ENCODE measurements at regions not wholly inside any gene's neighbourhood (a gene's known extent, or its start where the extent isn't known, plus 50 kb on each side); places are given as distances from the start of the nearest gene placed in this dataset.

DNA sequence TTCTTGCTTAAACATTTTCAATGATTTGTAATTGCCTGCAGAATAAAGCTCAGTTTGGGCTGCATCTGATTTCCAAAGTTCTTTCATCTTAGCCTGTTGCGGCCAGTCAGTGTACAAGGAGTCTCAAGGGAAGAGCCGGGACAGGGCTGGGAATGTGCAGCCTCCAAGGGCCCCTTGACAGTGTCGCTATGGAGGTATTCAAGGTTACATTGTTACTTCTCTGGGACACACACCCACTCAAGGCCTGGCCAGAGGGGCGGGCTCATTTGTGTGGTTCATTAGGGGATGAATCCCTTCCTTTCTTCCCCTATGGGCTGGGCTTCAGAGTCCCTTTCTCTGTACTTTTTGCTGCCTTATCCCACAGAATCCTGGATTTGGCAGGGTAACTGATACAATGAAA lies 107.6 kb upstream of the CSF3R start:
- ATAC-seq: no peak
- TF ChIP-seq ZC3H10 (CRISPR knock-in tag; IDR thresholded peaks at IDR 0.05) (no peak), ZFP3 (CRISPR knock-in tag; IDR thresholded peaks at IDR 0.05) (no peak), RARB (CRISPR knock-in tag; IDR thresholded peaks at IDR 0.05) (no peak), PPARA (CRISPR knock-in tag; IDR thresholded peaks at IDR 0.05; ENCODE audit: borderline replicate concordance) (no peak), ZFP30 (CRISPR knock-in tag; IDR thresholded peaks at IDR 0.05) (no peak), OSR1 (CRISPR knock-in tag; IDR thresholded peaks at IDR 0.05) (no peak), GLIS3 (CRISPR knock-in tag; IDR thresholded peaks at IDR 0.05) (no peak), ISL1 (CRISPR knock-in tag; IDR thresholded peaks at IDR 0.05) (no peak), ARNTL (CRISPR knock-in tag; IDR thresholded peaks at IDR 0.05; ENCODE audit: borderline replicate concordance, low read depth) (no peak), BACH2 (CRISPR knock-in tag; IDR thresholded peaks at IDR 0.05; ENCODE audit: borderline replicate concordance) (no peak), SNAI2 (CRISPR knock-in tag; IDR thresholded peaks at IDR 0.05) (no peak), TOX (CRISPR knock-in tag; IDR thresholded peaks at IDR 0.05; ENCODE audit: borderline replicate concordance) (no peak)
- TF ChIP-seq, protein P1, sequence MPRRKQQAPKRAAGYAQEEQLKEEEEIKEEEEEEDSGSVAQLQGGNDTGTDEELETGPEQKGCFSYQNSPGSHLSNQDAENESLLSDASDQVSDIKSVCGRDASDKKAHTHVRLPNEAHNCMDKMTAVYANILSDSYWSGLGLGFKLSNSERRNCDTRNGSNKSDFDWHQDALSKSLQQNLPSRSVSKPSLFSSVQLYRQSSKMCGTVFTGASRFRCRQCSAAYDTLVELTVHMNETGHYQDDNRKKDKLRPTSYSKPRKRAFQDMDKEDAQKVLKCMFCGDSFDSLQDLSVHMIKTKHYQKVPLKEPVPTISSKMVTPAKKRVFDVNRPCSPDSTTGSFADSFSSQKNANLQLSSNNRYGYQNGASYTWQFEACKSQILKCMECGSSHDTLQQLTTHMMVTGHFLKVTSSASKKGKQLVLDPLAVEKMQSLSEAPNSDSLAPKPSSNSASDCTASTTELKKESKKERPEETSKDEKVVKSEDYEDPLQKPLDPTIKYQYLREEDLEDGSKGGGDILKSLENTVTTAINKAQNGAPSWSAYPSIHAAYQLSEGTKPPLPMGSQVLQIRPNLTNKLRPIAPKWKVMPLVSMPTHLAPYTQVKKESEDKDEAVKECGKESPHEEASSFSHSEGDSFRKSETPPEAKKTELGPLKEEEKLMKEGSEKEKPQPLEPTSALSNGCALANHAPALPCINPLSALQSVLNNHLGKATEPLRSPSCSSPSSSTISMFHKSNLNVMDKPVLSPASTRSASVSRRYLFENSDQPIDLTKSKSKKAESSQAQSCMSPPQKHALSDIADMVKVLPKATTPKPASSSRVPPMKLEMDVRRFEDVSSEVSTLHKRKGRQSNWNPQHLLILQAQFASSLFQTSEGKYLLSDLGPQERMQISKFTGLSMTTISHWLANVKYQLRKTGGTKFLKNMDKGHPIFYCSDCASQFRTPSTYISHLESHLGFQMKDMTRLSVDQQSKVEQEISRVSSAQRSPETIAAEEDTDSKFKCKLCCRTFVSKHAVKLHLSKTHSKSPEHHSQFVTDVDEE (CRISPR knock-in tag; IDR thresholded peaks at IDR 0.05): no peak
- TF ChIP-seq, protein P2, sequence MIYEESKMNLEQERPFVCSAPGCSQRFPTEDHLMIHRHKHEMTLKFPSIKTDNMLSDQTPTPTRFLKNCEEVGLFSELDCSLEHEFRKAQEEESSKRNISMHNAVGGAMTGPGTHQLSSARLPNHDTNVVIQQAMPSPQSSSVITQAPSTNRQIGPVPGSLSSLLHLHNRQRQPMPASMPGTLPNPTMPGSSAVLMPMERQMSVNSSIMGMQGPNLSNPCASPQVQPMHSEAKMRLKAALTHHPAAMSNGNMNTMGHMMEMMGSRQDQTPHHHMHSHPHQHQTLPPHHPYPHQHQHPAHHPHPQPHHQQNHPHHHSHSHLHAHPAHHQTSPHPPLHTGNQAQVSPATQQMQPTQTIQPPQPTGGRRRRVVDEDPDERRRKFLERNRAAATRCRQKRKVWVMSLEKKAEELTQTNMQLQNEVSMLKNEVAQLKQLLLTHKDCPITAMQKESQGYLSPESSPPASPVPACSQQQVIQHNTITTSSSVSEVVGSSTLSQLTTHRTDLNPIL (CRISPR knock-in tag; IDR thresholded peaks at IDR 0.05; ENCODE audit: low read depth): no peak

DNA sequence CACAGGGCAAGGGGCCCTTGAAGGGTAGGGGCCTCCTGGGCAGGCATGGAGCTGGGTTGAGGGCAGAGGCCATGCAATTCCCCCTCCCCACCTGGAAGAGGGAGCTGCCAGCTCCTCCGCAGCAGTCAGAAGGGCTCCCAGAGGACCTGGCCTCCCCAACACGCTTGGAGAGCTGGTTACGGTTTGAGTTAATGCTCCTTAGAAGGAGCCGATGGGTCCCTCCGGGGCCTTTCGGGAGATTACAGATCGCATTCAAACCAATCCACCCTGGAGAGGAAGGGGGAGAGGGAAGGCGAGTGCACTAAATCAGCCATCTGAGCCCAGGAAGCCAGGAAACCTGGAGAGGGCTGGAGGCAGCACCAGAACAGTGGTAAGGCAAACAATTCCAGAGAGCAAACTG lies 106.3 kb upstream of the CSF3R start:
- TF ChIP-seq, protein P3, sequence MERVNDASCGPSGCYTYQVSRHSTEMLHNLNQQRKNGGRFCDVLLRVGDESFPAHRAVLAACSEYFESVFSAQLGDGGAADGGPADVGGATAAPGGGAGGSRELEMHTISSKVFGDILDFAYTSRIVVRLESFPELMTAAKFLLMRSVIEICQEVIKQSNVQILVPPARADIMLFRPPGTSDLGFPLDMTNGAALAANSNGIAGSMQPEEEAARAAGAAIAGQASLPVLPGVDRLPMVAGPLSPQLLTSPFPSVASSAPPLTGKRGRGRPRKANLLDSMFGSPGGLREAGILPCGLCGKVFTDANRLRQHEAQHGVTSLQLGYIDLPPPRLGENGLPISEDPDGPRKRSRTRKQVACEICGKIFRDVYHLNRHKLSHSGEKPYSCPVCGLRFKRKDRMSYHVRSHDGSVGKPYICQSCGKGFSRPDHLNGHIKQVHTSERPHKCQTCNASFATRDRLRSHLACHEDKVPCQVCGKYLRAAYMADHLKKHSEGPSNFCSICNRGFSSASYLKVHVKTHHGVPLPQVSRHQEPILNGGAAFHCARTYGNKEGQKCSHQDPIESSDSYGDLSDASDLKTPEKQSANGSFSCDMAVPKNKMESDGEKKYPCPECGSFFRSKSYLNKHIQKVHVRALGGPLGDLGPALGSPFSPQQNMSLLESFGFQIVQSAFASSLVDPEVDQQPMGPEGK (CRISPR knock-in tag; IDR thresholded peaks at IDR 0.05; ENCODE audit: borderline replicate concordance): no peak
- TF ChIP-seq CSDC2 (CRISPR knock-in tag; IDR thresholded peaks at IDR 0.05): no peak
- no peak for TF ChIP-seq ZNF8 (CRISPR knock-in tag; IDR thresholded peaks at IDR 0.05)
- TF ChIP-seq RARB (CRISPR knock-in tag; IDR thresholded peaks at IDR 0.05): no peak
- no peak for TF ChIP-seq TCF4 (CRISPR knock-in tag; IDR thresholded peaks at IDR 0.05; ENCODE audit: borderline replicate concordance)
- TF ChIP-seq ZNF565 (CRISPR knock-in tag; conservative IDR thresholded peaks at IDR 0.05; ENCODE audit: low read depth): no peak
- no peak for TF ChIP-seq PPARA (CRISPR knock-in tag; IDR thresholded peaks at IDR 0.05; ENCODE audit: borderline replicate concordance)
- no peak for TF ChIP-seq BACH2 (CRISPR knock-in tag; IDR thresholded peaks at IDR 0.05; ENCODE audit: borderline replicate concordance)
- no peak for TF ChIP-seq ISL1 (CRISPR knock-in tag; IDR thresholded peaks at IDR 0.05)
- TF ChIP-seq, protein P2 (CRISPR knock-in tag; IDR thresholded peaks at IDR 0.05; ENCODE audit: low read depth): no peak

DNA sequence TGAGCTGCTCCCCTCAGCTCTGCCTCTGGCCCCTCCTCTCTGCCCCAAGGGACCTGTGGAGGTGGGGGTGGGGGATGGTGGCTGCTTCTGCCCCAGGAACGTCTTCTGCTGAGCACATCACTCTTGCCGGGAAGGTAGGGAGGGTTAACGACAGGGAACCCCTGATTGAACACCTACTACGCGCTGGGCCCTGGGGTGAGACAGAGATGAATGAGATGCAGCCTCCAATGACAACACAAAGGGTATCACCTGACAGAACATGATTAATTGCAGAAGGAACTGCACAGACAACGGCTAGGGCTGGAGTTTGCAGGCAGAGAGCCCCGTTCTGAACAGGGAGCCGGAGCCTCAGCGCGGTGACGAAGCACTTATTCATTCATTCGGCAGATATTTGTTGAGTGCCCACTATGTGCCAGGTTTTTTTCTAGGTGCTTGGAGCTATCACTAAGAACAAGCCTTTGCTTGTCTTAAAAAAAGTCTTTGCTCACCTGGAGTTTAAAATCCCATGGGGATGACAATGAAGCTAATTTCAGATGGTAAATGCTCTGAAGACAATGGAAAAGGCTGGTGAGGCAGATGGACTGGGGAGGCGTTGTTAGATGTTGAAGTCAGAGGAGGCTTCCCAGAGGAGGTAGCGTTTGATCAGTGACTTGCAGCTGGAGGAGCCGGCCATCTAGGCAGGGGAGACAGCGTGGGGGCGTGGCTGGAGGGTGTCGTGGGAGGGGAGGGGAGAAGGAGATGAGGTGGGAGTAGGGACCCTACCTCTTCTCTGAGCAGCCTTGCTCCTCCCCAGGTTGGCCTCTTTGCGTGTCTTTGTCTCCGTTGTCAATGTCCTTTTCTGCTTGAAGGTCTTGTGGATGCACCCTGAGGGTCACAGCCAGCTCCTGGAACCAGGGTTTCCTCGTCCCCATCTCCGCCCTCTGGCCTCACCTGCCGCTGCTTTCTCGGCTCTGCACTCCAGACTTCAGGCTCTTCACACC lies 103.1 kb upstream of the CSF3R start:
- no peak for ATAC-seq
- no peak for TF ChIP-seq ISL1 (CRISPR knock-in tag; IDR thresholded peaks at IDR 0.05)
- TF ChIP-seq ZNF565 (CRISPR knock-in tag; conservative IDR thresholded peaks at IDR 0.05; ENCODE audit: low read depth): no peak
- TF ChIP-seq ZFP3 (CRISPR knock-in tag; IDR thresholded peaks at IDR 0.05): no peak
- TF ChIP-seq, protein P4, sequence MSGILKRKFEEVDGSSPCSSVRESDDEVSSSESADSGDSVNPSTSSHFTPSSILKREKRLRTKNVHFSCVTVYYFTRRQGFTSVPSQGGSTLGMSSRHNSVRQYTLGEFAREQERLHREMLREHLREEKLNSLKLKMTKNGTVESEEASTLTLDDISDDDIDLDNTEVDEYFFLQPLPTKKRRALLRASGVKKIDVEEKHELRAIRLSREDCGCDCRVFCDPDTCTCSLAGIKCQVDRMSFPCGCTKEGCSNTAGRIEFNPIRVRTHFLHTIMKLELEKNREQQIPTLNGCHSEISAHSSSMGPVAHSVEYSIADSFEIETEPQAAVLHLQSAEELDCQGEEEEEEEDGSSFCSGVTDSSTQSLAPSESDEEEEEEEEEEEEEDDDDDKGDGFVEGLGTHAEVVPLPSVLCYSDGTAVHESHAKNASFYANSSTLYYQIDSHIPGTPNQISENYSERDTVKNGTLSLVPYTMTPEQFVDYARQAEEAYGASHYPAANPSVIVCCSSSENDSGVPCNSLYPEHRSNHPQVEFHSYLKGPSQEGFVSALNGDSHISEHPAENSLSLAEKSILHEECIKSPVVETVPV (CRISPR knock-in tag; IDR thresholded peaks at IDR 0.05): no peak

More for the DNA sequence above, 106.3 kb upstream of the CSF3R start:
- no peak for ATAC-seq
